Suprapubic skin (tissue), 4 donors: ENCODE measurements at regions not wholly inside any gene's neighbourhood (a gene's known extent, or its start where the extent isn't known, plus 50 kb on each side); places are given as distances from the start of the nearest gene placed in this dataset.

Experiments
- DNase-seq, 2 donors: peaks; one replicate each; pipeline ENCODE4 v3.0.0-alpha.2; 2019; ENCODE audit warnings: low spot score in 2 of 2
- H3K27ac ChIP-seq: fragments of 200-600 bp; sonication (generic); one replicate; pipeline ENCODE4 v1.5.1; 2019
- H3K27me3 ChIP-seq: fragments of 200-600 bp; sonication (generic); one replicate; pipeline ENCODE4 v1.5.1; 2019
- H3K36me3 ChIP-seq: fragments of 200-600 bp; sonication (generic); one replicate; pipeline ENCODE4 v1.5.1; 2019
- H3K4me1 ChIP-seq: fragments of 200-600 bp; sonication (generic); one replicate; pipeline ENCODE4 v1.5.1; 2019
- H3K4me3 ChIP-seq: fragments of 200-600 bp; sonication (generic); one replicate; pipeline ENCODE4 v1.5.1; 2019; ENCODE audit warnings: mild to moderate bottlenecking
- H3K9me3 ChIP-seq: fragments of 200-600 bp; sonication (generic); one replicate; pipeline ENCODE4 v1.5.1; 2019
- CTCF ChIP-seq, 2 donors: fragments of 200-600 bp in 1 of 2; fragments of 450-650 bp in 1 of 2; sonication (generic) in 1 of 2; IDR thresholded peaks; one replicate each; pipeline ENCODE4 v1.5.1; 2016 to 2019; ENCODE audit warnings: antibody characterized with exemption in 2 of 2, mild to moderate bottlenecking in 1 of 2, moderate library complexity in 1 of 2
- EP300 ChIP-seq: sonication (generic); formaldehyde crosslinking; IDR thresholded peaks from one replicate; pipeline ENCODE4 v1.6.1; 2017; ENCODE audit warnings: antibody characterized with exemption
- POLR2A ChIP-seq, 2 donors: fragments of 450-650 bp; IDR thresholded peaks; one replicate each; pipeline ENCODE4 v1.6.1; 2017; ENCODE audit warnings: antibody characterized with exemption in 2 of 2, mild to moderate bottlenecking in 2 of 2, moderate library complexity in 2 of 2
- POLR2AphosphoS5 ChIP-seq, 3 donors: sonication (generic); formaldehyde crosslinking; IDR thresholded peaks; one replicate each; pipeline ENCODE4 v1.6.1; 2017; ENCODE audit warnings: antibody characterized with exemption in 3 of 3
- WGBS: methylation state at CpG from one replicate; pipeline ENCODE4 v1.1.5; 2018; 5-methylcytosine and 5-hydroxymethylcytosine counted together

- H3K4me1 ChIP-seq: no peaks in the 10 kb centered on the region
- H3K9me3 ChIP-seq: no peaks in the 10 kb centered on the region
- H3K4me3 ChIP-seq: no peak overlapping the region
- WGBS: 80% methylated on average over 2 of the region's 2 CpGs
- TF ChIP-seq POLR2AphosphoS5 (IDR thresholded peaks at IDR 0.05) (no peak), CTCF (IDR thresholded peaks at IDR 0.05) (no peak), EP300 (no peak), POLR2A (IDR thresholded peaks at IDR 0.05) (no peak)
- no peak overlapping the region for H3K27ac ChIP-seq
- no peaks in the 10 kb centered on the region for H3K36me3 ChIP-seq
- no peak for DNase-seq
- H3K27me3 ChIP-seq: no peaks in the 10 kb centered on the region
These were observed 125.1 kb downstream of the PRRX1 start for GRCh38 chr1:170789063-170789462.

GRCh38 chr1:170790175-170790574, 126.2 kb downstream of the PRRX1 start:
- Histone ChIP-seq H3K27ac (no peak overlapping the region), H3K36me3 (no peaks in the 10 kb centered on the region), H3K9me3 (no peaks in the 10 kb centered on the region), H3K27me3 (no peaks in the 10 kb centered on the region), H3K4me3 (no peak overlapping the region), H3K4me1 (no peaks in the 10 kb centered on the region)
- 25% methylated on average over 2 of the region's 2 CpGs for WGBS
- DNase-seq: no peak
- no peak for TF ChIP-seq EP300
- no peak for TF ChIP-seq CTCF (IDR thresholded peaks at IDR 0.05)
- no peak for TF ChIP-seq POLR2A (IDR thresholded peaks at IDR 0.05)
- TF ChIP-seq POLR2AphosphoS5 (IDR thresholded peaks at IDR 0.05): no peak

GRCh38 chr1:170790651-170791071, 126.7 kb downstream of the PRRX1 start:
- Histone ChIP-seq H3K36me3 (no peaks in the 10 kb centered on the region), H3K27me3 (no peaks in the 10 kb centered on the region), H3K4me3 (no peak overlapping the region), H3K4me1 (no peaks in the 10 kb centered on the region), H3K9me3 (no peaks in the 10 kb centered on the region), H3K27ac (no peak overlapping the region)
- TF ChIP-seq EP300 (no peak), POLR2AphosphoS5 (IDR thresholded peaks at IDR 0.05) (no peak), POLR2A (IDR thresholded peaks at IDR 0.05) (no peak), CTCF (IDR thresholded peaks at IDR 0.05) (no peak)
- WGBS: 54% methylated on average over 3 of the region's 3 CpGs
- DNase-seq: no peak

GRCh38 chr1:170791941-170792340, 128.0 kb downstream of the PRRX1 start:
- Histone ChIP-seq H3K27me3 (no peaks in the 10 kb centered on the region), H3K4me1 (no peaks in the 10 kb centered on the region), H3K9me3 (no peaks in the 10 kb centered on the region), H3K4me3 (no peak overlapping the region), H3K27ac (no peak overlapping the region), H3K36me3 (no peaks in the 10 kb centered on the region)
- DNase-seq: no peak
- TF ChIP-seq CTCF (IDR thresholded peaks at IDR 0.05) (no peak), POLR2A (IDR thresholded peaks at IDR 0.05) (no peak), EP300 (no peak), POLR2AphosphoS5 (IDR thresholded peaks at IDR 0.05) (no peak)
- 71% methylated on average over 5 of the region's 5 CpGs for WGBS

- no peaks in the 10 kb centered on the region for H3K27me3 ChIP-seq
- no peak overlapping the region for H3K4me3 ChIP-seq
- H3K27ac ChIP-seq: no peak overlapping the region
- H3K4me1 ChIP-seq: no peaks in the 10 kb centered on the region
- no peak for DNase-seq
- H3K9me3 ChIP-seq: no peaks in the 10 kb centered on the region
- TF ChIP-seq POLR2AphosphoS5 (IDR thresholded peaks at IDR 0.05): no peak
- TF ChIP-seq CTCF (IDR thresholded peaks at IDR 0.05): no peak
- no peak for TF ChIP-seq POLR2A (IDR thresholded peaks at IDR 0.05)
- TF ChIP-seq EP300: no peak
- no peaks in the 10 kb centered on the region for H3K36me3 ChIP-seq
These were observed 135.1 kb upstream of the MROH9 start for GRCh38 chr1:170800265-170800664.
